NCI-H82 (cell line): ENCODE measurements at regions not wholly inside any gene's neighbourhood (a gene's known extent, or its start where the extent isn't known, plus 50 kb on each side); places are given as distances from the start of the nearest gene placed in this dataset.
"Not testable (repeated sequence)": the region's sequence is repeated elsewhere in the genome, so short reads cannot be mapped to it uniquely, and the experiment has no call there.

Experiments
- DNase-seq: peaks from one replicate; lab custom pipeline; 2025; lab: John Stamatoyannopoulos, UW

- DNase-seq: no peak
Observed at GRCh38 chr7:17046666-17047065, 164.9 kb upstream of the AGR3 start.

- not testable (repeated sequence) for DNase-seq
Observed at GRCh38 chr7:17053164-17053563, 171.4 kb upstream of the AGR3 start.

- DNase-seq: no peak
Observed at GRCh38 chr7:17054206-17054605, 172.4 kb upstream of the AGR3 start.

GRCh38 chr7:17054836-17055235, 173.1 kb upstream of the AGR3 start:
- no peak for DNase-seq

- DNase-seq: no peak
Observed at GRCh38 chr7:17055596-17055995, 173.8 kb upstream of the AGR3 start.

GRCh38 chr7:17056491-17057142, 174.8 kb upstream of the AGR3 start:
- no peak for DNase-seq

GRCh38 chr7:17057143-17057509, 175.3 kb upstream of the AGR3 start:
- DNase-seq: no peak

- no peak for DNase-seq
Observed at GRCh38 chr7:17058568-17058967, 176.8 kb upstream of the AGR3 start.

GRCh38 chr7:17060051-17060450, 178.3 kb upstream of the AGR3 start:
- DNase-seq: no peak

GRCh38 chr7:17061443-17061842, 179.7 kb upstream of the AGR3 start:
- DNase-seq: no peak

- DNase-seq: no peak
Observed at GRCh38 chr7:17062151-17063044, 180.6 kb upstream of the AGR3 start.

GRCh38 chr7:17063045-17063383, 181.2 kb upstream of the AGR3 start:
- DNase-seq: no peak

- DNase-seq: no peak
Observed at GRCh38 chr7:17067691-17068090, 185.9 kb upstream of the AGR3 start.

- no peak for DNase-seq
Observed at GRCh38 chr7:17069146-17069545, 187.4 kb upstream of the AGR3 start.

- DNase-seq: no peak
Observed at GRCh38 chr7:17070231-17070708, 188.5 kb upstream of the AGR3 start.

GRCh38 chr7:17071866-17072265, 190.1 kb upstream of the AGR3 start:
- no peak for DNase-seq

GRCh38 chr7:17075601-17076255, 193.9 kb upstream of the AGR3 start:
- no peak for DNase-seq

GRCh38 chr7:17078298-17078697, 196.5 kb upstream of the AGR3 start:
- no peak for DNase-seq

GRCh38 chr7:17083392-17084165, 201.8 kb upstream of the AGR3 start:
- no peak for DNase-seq

GRCh38 chr7:17084166-17084475, 202.3 kb upstream of the AGR3 start:
- no peak for DNase-seq

- no peak for DNase-seq
Observed at GRCh38 chr7:17085186-17085585, 203.4 kb upstream of the AGR3 start.

GRCh38 chr7:17086403-17086802, 204.6 kb upstream of the AGR3 start:
- no peak for DNase-seq
